H1 (cell line): ENCODE measurements at regions not wholly inside any gene's neighbourhood (a gene's known extent, or its start where the extent isn't known, plus 50 kb on each side); places are given as distances from the start of the nearest gene placed in this dataset.
"Not testable (repeated sequence)": the region's sequence is repeated elsewhere in the genome, so short reads cannot be mapped to it uniquely, and the experiment has no call there.

Experiments used
- CTCF ChIA-PET: fragments of 300-600 bp; sonication (Branson Sonifier 250); formaldehyde crosslinking; loops from one replicate; lab custom pipeline; 2021; ENCODE audit not compliant: partially characterized antibody; lab: Charles Lee
- POLR2A ChIA-PET: fragments of 300-600 bp; sonication (Branson Sonifier 250); formaldehyde crosslinking; loops from one replicate; lab custom pipeline; 2021; ENCODE audit warnings: inconsistent platforms; ENCODE audit not compliant: partially characterized antibody; lab: Charles Lee
- DNase-seq, 2 experiments: peaks; one replicate each; pipeline versions ENCODE4 v3.0.0 to v3.0.0-alpha.2; 2010 to 2022; ENCODE audit warnings: low spot score in 2 of 2, low read depth in 1 of 2, mixed read lengths in 1 of 2
- FAIRE-seq: peaks from 2 replicates; lab custom pipeline; 2011; peaks lifted over from hg19 to GRCh38; lab: Jason Lieb, UNC
- H2AFZ ChIP-seq: 2 replicates; pipeline ENCODE4 v1.8.1; 2012; ENCODE audit warnings: low read length, inconsistent platforms
- H2AK5ac ChIP-seq: 2 replicates; pipeline ENCODE4 v1.6.1; 2013; ENCODE audit warnings: low read depth, low read length
- H2BK120ac ChIP-seq: replicated peaks from 2 replicates; pipeline ENCODE3; 2013; ENCODE audit warnings: low read depth, low read length, inconsistent platforms
- H2BK12ac ChIP-seq: 2 replicates; pipeline ENCODE4 v1.6.1; 2013; ENCODE audit warnings: low read depth, low read length
- H2BK15ac ChIP-seq: 2 replicates; pipeline ENCODE4 v1.6.1; 2013; ENCODE audit warnings: low read length
- H2BK20ac ChIP-seq: 2 replicates; pipeline ENCODE4 v1.6.1; 2013; ENCODE audit warnings: low read length
- H2BK5ac ChIP-seq: 2 replicates; pipeline ENCODE4 v1.6.1; 2013; ENCODE audit warnings: low read depth, low read length
- H3K14ac ChIP-seq: 2 replicates; pipeline ENCODE4 v1.6.1; 2013; ENCODE audit warnings: inconsistent platforms; ENCODE audit not compliant: insufficient read length
- H3K18ac ChIP-seq: 2 replicates; pipeline ENCODE4 v1.6.1; 2013; ENCODE audit warnings: low read length; ENCODE audit errors: extremely low read depth
- H3K23ac ChIP-seq: 2 replicates; pipeline ENCODE4 v1.6.1; 2013; ENCODE audit warnings: inconsistent platforms; ENCODE audit not compliant: insufficient read length
- H3K23me2 ChIP-seq: 2 replicates; pipeline ENCODE4 v1.6.1; 2013; ENCODE audit warnings: low read depth, low read length
- H3K27ac ChIP-seq: 2 replicates; pipeline ENCODE4 v1.6.1; 2011; ENCODE audit warnings: low read depth, low read length, inconsistent platforms
- H3K27me3 ChIP-seq, 4 experiments: replicated peaks in 1 of 4; 1 replicate in 1 of 4; 2 replicates in 3 of 4; pipeline versions ENCODE4 v1.6.1 to v1.8.1; 2011 to 2013; ENCODE audit warnings: low read length in 3 of 4, mild to moderate bottlenecking in 3 of 4, inconsistent platforms in 2 of 4, mixed read lengths in 2 of 4, moderate library complexity in 1 of 4; ENCODE audit not compliant: control insufficient read depth in 3 of 4, insufficient read depth in 3 of 4; ENCODE audit errors: extremely low read depth in 1 of 4
- H3K36me3 ChIP-seq, 4 experiments: 2 replicates each; pipeline versions ENCODE4 v1.6.1 to v1.8.1; 2011 to 2013; ENCODE audit warnings: mild to moderate bottlenecking in 4 of 4, low read length in 3 of 4, moderate library complexity in 2 of 4, control low read depth in 1 of 4, inconsistent platforms in 1 of 4; ENCODE audit not compliant: insufficient read depth in 4 of 4, control insufficient read depth in 2 of 4
- H3K4ac ChIP-seq: replicated peaks from 2 replicates; pipeline ENCODE3; 2013; ENCODE audit warnings: low read length, low read depth, mixed read lengths, inconsistent platforms; ENCODE audit not compliant: insufficient read length
- H3K4me1 ChIP-seq, 4 experiments: replicated peaks in 1 of 4; 1 replicate in 1 of 4; 2 replicates in 3 of 4; pipeline versions ENCODE4 v1.6.1 to v1.8.1; 2011 to 2013; ENCODE audit warnings: low read length in 3 of 4, inconsistent platforms in 2 of 4, mixed read lengths in 1 of 4; ENCODE audit not compliant: insufficient read depth in 4 of 4, control insufficient read depth in 3 of 4
- H3K4me2 ChIP-seq, 2 experiments: 2 replicates each; pipeline versions ENCODE4 v1.6.1 to v1.8.1; 2011 to 2013; ENCODE audit warnings: low read depth in 2 of 2, low read length in 2 of 2, control low read depth in 1 of 2, inconsistent platforms in 1 of 2, mild to moderate bottlenecking in 1 of 2; ENCODE audit not compliant: insufficient read depth in 1 of 2
- H3K4me3 ChIP-seq, 4 experiments: fragments of 200-600, 300-600 bp in 1 of 4; sonication (generic), shearing (Covaris generic), sonication (Bioruptor Twin) in 1 of 4; 2 replicates each; pipeline versions ENCODE4 v1.5.1 to v1.8.1; 2011 to 2016; ENCODE audit warnings: low read length in 4 of 4, low read depth in 3 of 4, control low read depth in 2 of 4, inconsistent platforms in 2 of 4, mild to moderate bottlenecking in 2 of 4, mixed read lengths in 1 of 4, moderate library complexity in 1 of 4; ENCODE audit not compliant: insufficient read depth in 2 of 4; ENCODE audit errors: extremely low read depth in 1 of 4
- H3K56ac ChIP-seq: replicated peaks from 2 replicates; pipeline ENCODE3; 2013; ENCODE audit warnings: low read depth, mild to moderate bottlenecking, mixed read lengths, low read length, inconsistent platforms; ENCODE audit not compliant: insufficient read length
- H3K79me1 ChIP-seq: 2 replicates; pipeline ENCODE4 v1.6.1; 2013; ENCODE audit warnings: low read depth, low read length, control low read depth
- H3K79me2 ChIP-seq, 2 experiments: 2 replicates each; pipeline versions ENCODE4 v1.6.1 to v1.8.1; 2012 to 2013; ENCODE audit warnings: low read length in 2 of 2, mild to moderate bottlenecking in 2 of 2, inconsistent platforms in 1 of 2; ENCODE audit not compliant: insufficient read depth in 2 of 2, control insufficient read depth in 1 of 2
- H3K9ac ChIP-seq, 4 experiments: replicated peaks in 1 of 4; 1 replicate in 1 of 4; 2 replicates in 3 of 4; pipeline versions ENCODE4 v1.6.1 to v1.8.1; 2011 to 2013; ENCODE audit warnings: low read depth in 3 of 4, low read length in 3 of 4, control low read depth in 2 of 4, mild to moderate bottlenecking in 2 of 4, moderate library complexity in 2 of 4, inconsistent platforms in 1 of 4; ENCODE audit errors: extremely low read depth in 1 of 4
- H3K9me3 ChIP-seq, 2 experiments: 2 replicates each; pipeline versions ENCODE4 v1.6.1 to v1.8.1; 2012 to 2013; ENCODE audit warnings: mild to moderate bottlenecking in 2 of 2, moderate library complexity in 2 of 2, control low read depth in 1 of 2, inconsistent platforms in 1 of 2, low read depth in 1 of 2, low read length in 1 of 2, mixed read lengths in 1 of 2; ENCODE audit not compliant: insufficient read depth in 2 of 2
- H4K20me1 ChIP-seq, 2 experiments: replicated peaks in 1 of 2; 2 replicates each; pipeline versions ENCODE3 to v1.8.1; 2011 to 2013; ENCODE audit warnings: inconsistent platforms in 2 of 2, low read length in 2 of 2, mild to moderate bottlenecking in 1 of 2; ENCODE audit not compliant: insufficient read depth in 2 of 2, control insufficient read depth in 1 of 2
- H4K5ac ChIP-seq: 2 replicates; pipeline ENCODE4 v1.6.1; 2013; ENCODE audit warnings: low read length, low read depth, mixed read lengths, inconsistent platforms; ENCODE audit not compliant: insufficient read length
- H4K8ac ChIP-seq: 2 replicates; pipeline ENCODE4 v1.8.0; 2013; ENCODE audit warnings: mild to moderate bottlenecking, moderate library complexity, low read length, inconsistent platforms; ENCODE audit not compliant: insufficient read depth; ENCODE audit errors: extremely low read depth
- H4K91ac ChIP-seq: replicated peaks from 2 replicates; pipeline ENCODE3; 2013; ENCODE audit warnings: low read length, mixed read lengths, inconsistent platforms; ENCODE audit not compliant: insufficient read length
- CHD1 ChIP-seq: IDR thresholded peaks from 2 replicates; pipeline ENCODE4 v1.6.1; 2012; ENCODE audit warnings: low read depth, low read length, improper control_type of control experiment
- POU5F1 ChIP-seq: IDR thresholded peaks from 2 replicates; pipeline ENCODE4 v1.6.1; 2011; ENCODE audit warnings: low read depth, mild to moderate bottlenecking, low read length, moderate library complexity
- RFX5 ChIP-seq: IDR thresholded peaks from 2 replicates; pipeline ENCODE4 v1.6.1; 2011; ENCODE audit warnings: low read depth, low read length, improper control_type of control experiment, borderline replicate concordance
- SP1 ChIP-seq: IDR thresholded peaks from 2 replicates; pipeline ENCODE4 v1.6.1; 2011; ENCODE audit warnings: low read depth, low read length
- SRF ChIP-seq: IDR thresholded peaks from 2 replicates; pipeline ENCODE4 v1.6.1; 2011; ENCODE audit warnings: mild to moderate bottlenecking, low read depth, low read length, moderate library complexity
- WGBS, 2 experiments: shearing (Covaris generic) in 1 of 2; methylation state at CpG; one replicate each; pipeline versions ENCODE4 v1.1.6 to v1.1.7; 2013 to 2015; ENCODE audit warnings: low lambda C conversion rate in 2 of 2, mixed read lengths in 2 of 2, inconsistent platforms in 1 of 2, low coverage in 1 of 2, missing lambda C conversion rate in 1 of 2; ENCODE audit not compliant: insufficient replicate concordance in 2 of 2, insufficient coverage in 1 of 2, insufficient read length in 1 of 2; ENCODE audit errors: extremely low coverage in 1 of 2, missing lambda C conversion rate in 1 of 2; 5-methylcytosine and 5-hydroxymethylcytosine counted together

DNA sequence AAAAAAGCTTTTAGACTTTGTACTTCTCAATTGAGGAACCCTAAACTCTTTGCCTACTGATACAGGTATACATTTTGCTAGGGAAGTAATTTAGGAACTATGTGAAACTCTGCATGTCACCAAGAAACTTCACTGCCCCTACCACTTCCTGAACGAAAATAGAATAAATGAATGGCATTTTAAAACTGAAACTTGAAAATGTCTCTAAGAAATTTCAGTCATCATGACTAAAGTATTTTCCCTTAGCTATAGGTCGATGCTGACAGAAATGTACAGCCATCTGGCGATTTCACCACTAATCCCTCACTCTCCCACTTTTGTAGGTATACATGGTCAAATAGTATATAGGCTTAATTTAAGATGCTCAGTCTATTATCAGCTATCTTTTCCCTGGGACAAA lies 194.9 kb upstream of the SYT10 start (continued):
- TF ChIP-seq RFX5 (no peak), SP1 (no peak), SRF (no peak), CHD1 (no peak), POU5F1 (no peak)

- FAIRE-seq, CTCF ChIA-PET, POLR2A ChIA-PET: not testable (repeated sequence)
These were observed 197.3 kb upstream of the SYT10 start for GRCh38 chr12:33636930-33637329.

More at GRCh38 chr12:33636930-33637329, 197.3 kb upstream of the SYT10 start:
- H3K14ac ChIP-seq, H2AK5ac ChIP-seq, H3K9ac ChIP-seq, H3K79me1 ChIP-seq, H3K36me3 ChIP-seq, H4K8ac ChIP-seq, H4K91ac ChIP-seq, H3K4ac ChIP-seq, H3K23ac ChIP-seq, H3K27ac ChIP-seq, H2BK120ac ChIP-seq, H3K4me3 ChIP-seq, H3K9me3 ChIP-seq, H2BK5ac ChIP-seq, H4K5ac ChIP-seq, H2AFZ ChIP-seq, H2BK12ac ChIP-seq, H3K18ac ChIP-seq, DNase-seq, H3K56ac ChIP-seq, H2BK15ac ChIP-seq, H3K4me2 ChIP-seq, H3K27me3 ChIP-seq, H3K79me2 ChIP-seq, H4K20me1 ChIP-seq, H2BK20ac ChIP-seq, H3K23me2 ChIP-seq, H3K4me1 ChIP-seq: not testable (repeated sequence)
- 90% methylated on average over 6 of the region's 6 CpGs; no CpG with 5 or more reads in 1 of the 2 experiments for WGBS, 2 experiments
